MCF 10A (cell line): ENCODE measurements at regions not wholly inside any gene's neighbourhood (a gene's known extent, or its start where the extent isn't known, plus 50 kb on each side); places are given as distances from the start of the nearest gene placed in this dataset.

Experiments
- BruUV-seq: library from RNA; stranded (reverse); fragments of 400-500 nt; replicated peaks from 2 replicates; lab custom pipeline; 2021; lab: Mats Ljungman, UMichigan
- CTCF ChIA-PET: fragments of 300-600 bp; sonication (Branson Sonifier 250); formaldehyde crosslinking; extraction: SDS; loops from one replicate; lab custom pipeline; 2021; ENCODE audit warnings: antibody characterized with exemption, inconsistent platforms; lab: Yijun Ruan, JAX
- POLR2A ChIA-PET: fragments of 300-600, 350-650 bp; sonication (Branson Sonifier 250); formaldehyde crosslinking; extraction: SDS; loops from one replicate; lab custom pipeline; 2020; ENCODE audit warnings: antibody characterized with exemption, inconsistent platforms; lab: Yijun Ruan, JAX
- DNase-seq: peaks from one replicate; pipeline ENCODE4 v3.0.0-alpha.2; 2018; ENCODE audit not compliant: unreplicated experiment
- H3K27ac Mint-ChIP-seq: one replicate; pipeline ENCODE4 v1.8.0; 2022; ENCODE audit warnings: mild to moderate bottlenecking, low read depth, mixed read lengths; ENCODE audit not compliant: unreplicated experiment
- H3K27me3 Mint-ChIP-seq: one replicate; pipeline ENCODE4 v1.8.0; 2022; ENCODE audit warnings: mixed read lengths; ENCODE audit not compliant: insufficient read depth, unreplicated experiment
- H3K36me3 Mint-ChIP-seq: one replicate; pipeline ENCODE4 v1.8.0; 2022; ENCODE audit warnings: mild to moderate bottlenecking, moderate library complexity, mixed read lengths; ENCODE audit not compliant: insufficient read depth, unreplicated experiment
- H3K4me1 Mint-ChIP-seq: one replicate; pipeline ENCODE4 v1.8.0; 2022; ENCODE audit warnings: mixed read lengths; ENCODE audit not compliant: insufficient read depth, unreplicated experiment
- H3K4me3 Mint-ChIP-seq: one replicate; pipeline ENCODE4 v1.8.0; 2022; ENCODE audit warnings: mild to moderate bottlenecking, moderate library complexity, mixed read lengths; ENCODE audit not compliant: unreplicated experiment
- H3K9me3 Mint-ChIP-seq: one replicate; pipeline ENCODE4 v1.8.0; 2022; ENCODE audit warnings: mixed read lengths; ENCODE audit not compliant: unreplicated experiment
- CTCF ChIP-seq: fragments of 200-600 bp; IDR thresholded peaks from one replicate; pipeline ENCODE4 v1.8.0; 2022; ENCODE audit warnings: antibody characterized with exemption, mild to moderate bottlenecking; ENCODE audit not compliant: unreplicated experiment
- intact Hi-C: fragments of 100-400 bp; cut with micrococcal nuclease; formaldehyde crosslinking; loops from 2 replicates; pipeline ENCODE4 v1.14.1; 2022

- CTCF ChIA-PET = interaction anchor here (0.6 kb wide), 1 partner anchor 626 kb away, joined by 3 read pairs; no protein-coding TSS in a partner anchor
- no peak for TF ChIP-seq CTCF
- Mint-ChIP-seq H3K36me3 (no peaks in the 10 kb centered on the region), H3K27ac (no peak overlapping the region), H3K4me3 (no peak overlapping the region), H3K9me3 (peaks cover 7% of the 10 kb centered on the region), H3K27me3 (no peaks in the 10 kb centered on the region), H3K4me1 (no peaks in the 10 kb centered on the region)
- DNase-seq = no peak
- POLR2A ChIA-PET = interaction anchor here (1.4 kb wide), 1 partner anchor 9 kb away, joined by 3 read pairs; no protein-coding TSS in a partner anchor
- intact Hi-C loops = no loop called here
- no TSS peak for BruUV-seq
Measured at GRCh38 chr5:19047277-19047676, 940.7 kb downstream of the CDH18 start.

GRCh38 chr5:19048726-19049125, 939.3 kb downstream of the CDH18 start:
- Mint-ChIP-seq H3K4me3 (no peak overlapping the region), H3K27ac (no peak overlapping the region), H3K9me3 (peaks cover 7% of the 10 kb centered on the region), H3K27me3 (no peaks in the 10 kb centered on the region), H3K36me3 (no peaks in the 10 kb centered on the region), H3K4me1 (no peaks in the 10 kb centered on the region)
- no peak for TF ChIP-seq CTCF
- CTCF ChIA-PET = no interaction called here
- BruUV-seq = no TSS peak
- DNase-seq = no peak
- intact Hi-C loops = no loop called here
- POLR2A ChIA-PET = no interaction called here

- H3K4me3 Mint-ChIP-seq = no peak overlapping the region
- DNase-seq = peak; percentile 2
- ChIA-PET CTCF (interaction anchor here (0.6 to 0.9 kb wide), 2 partner anchors 33 to 123 kb away, joined by 3 read pairs; no protein-coding TSS in a partner anchor), POLR2A (interaction anchor here (1.4 kb wide), 1 partner anchor 14 kb away, joined by 3 read pairs; no protein-coding TSS in a partner anchor)
- TF ChIP-seq CTCF = no peak
- H3K4me1 Mint-ChIP-seq = peaks cover 7% of the 10 kb centered on the region
- no TSS peak for BruUV-seq
- H3K36me3 Mint-ChIP-seq = no peaks in the 10 kb centered on the region
- intact Hi-C loops = no loop called here
- H3K27ac Mint-ChIP-seq = no peak overlapping the region
- no peaks in the 10 kb centered on the region for H3K27me3 Mint-ChIP-seq
- peaks cover 5% of the 10 kb centered on the region for H3K9me3 Mint-ChIP-seq
Measured at GRCh38 chr5:19058216-19058615, 929.8 kb downstream of the CDH18 start.

GRCh38 chr5:19064094-19064493, 923.9 kb downstream of the CDH18 start:
- no peak for DNase-seq
- Mint-ChIP-seq H3K36me3 (no peaks in the 10 kb centered on the region), H3K27ac (no peak overlapping the region), H3K4me1 (no peaks in the 10 kb centered on the region), H3K9me3 (peaks cover 5% of the 10 kb centered on the region), H3K27me3 (no peaks in the 10 kb centered on the region), H3K4me3 (no peak overlapping the region)
- no TSS peak for BruUV-seq
- intact Hi-C loops = no loop called here
- ChIA-PET CTCF (no interaction called here), POLR2A (no interaction called here)
- TF ChIP-seq CTCF = no peak
